GM12891 (cell line): ENCODE measurements at regions not wholly inside any gene's neighbourhood (a gene's known extent, or its start where the extent isn't known, plus 50 kb on each side); places are given as distances from the start of the nearest gene placed in this dataset.

Experiments
- POLR2A ChIP-seq: IDR thresholded peaks from 2 replicates; pipeline ENCODE4 v1.6.1; 2011; ENCODE audit warnings: low read depth, low read length, control low read depth
- POLR2AphosphoS5 ChIP-seq: IDR thresholded peaks from 2 replicates; pipeline ENCODE4 v1.6.1; 2011; ENCODE audit warnings: low read depth, low read length, control low read depth
- POU2F2 ChIP-seq: IDR thresholded peaks from 2 replicates; pipeline ENCODE4 v1.6.1; 2011; ENCODE audit warnings: low read depth, mild to moderate bottlenecking, control low read depth, low read length, moderate library complexity
- SPI1 ChIP-seq: IDR thresholded peaks from 2 replicates; pipeline ENCODE4 v1.6.1; 2011; ENCODE audit warnings: low read depth, low read length, control low read depth
- TAF1 ChIP-seq: IDR thresholded peaks from 2 replicates; pipeline ENCODE4 v1.6.1; 2011; ENCODE audit warnings: low read depth, low read length, control low read depth

DNA sequence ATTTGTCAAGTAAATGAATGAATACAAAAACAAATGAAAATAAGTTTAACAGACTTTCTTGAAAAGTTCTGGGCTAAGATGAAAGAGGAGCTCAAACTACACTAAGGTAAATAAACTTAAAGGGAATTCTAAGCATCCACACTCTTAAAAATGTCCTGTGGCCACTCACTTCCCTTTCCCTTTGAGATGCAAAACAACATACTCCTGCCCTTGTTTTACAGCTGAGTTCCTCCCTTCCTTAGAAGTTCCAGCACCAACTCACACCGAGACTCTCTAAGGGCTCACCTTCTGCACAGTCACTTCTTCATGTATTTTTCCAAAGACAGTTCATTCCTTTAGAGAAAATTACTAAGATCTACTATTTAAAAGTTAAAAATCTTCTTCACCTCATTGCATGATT lies 123.3 kb upstream of the CMC1 start:
- TF ChIP-seq POLR2A: no peak
- TF ChIP-seq TAF1: no peak
- TF ChIP-seq POU2F2: no peak
- TF ChIP-seq POLR2AphosphoS5: no peak
- no peak for TF ChIP-seq SPI1
